ENCODE measurements at regions not wholly inside any gene's neighbourhood (a gene's known extent, or its start where the extent isn't known, plus 50 kb on each side); places are given as distances from the start of the nearest gene placed in this dataset.
"Not testable (repeated sequence)": the region's sequence is repeated elsewhere in the genome, so short reads cannot be mapped to it uniquely, and the experiment has no call there.

GRCh38 chr16:60558936-60559335 is 1477.3 kb downstream of the CDH8 start:
- DNase-seq (ENCODE audit: low read depth): no peak

GRCh38 chr16:60553090-60553757 is 1483.0 kb downstream of the CDH8 start:
- DNase-seq (ENCODE audit: low read depth): no peak

DNA sequence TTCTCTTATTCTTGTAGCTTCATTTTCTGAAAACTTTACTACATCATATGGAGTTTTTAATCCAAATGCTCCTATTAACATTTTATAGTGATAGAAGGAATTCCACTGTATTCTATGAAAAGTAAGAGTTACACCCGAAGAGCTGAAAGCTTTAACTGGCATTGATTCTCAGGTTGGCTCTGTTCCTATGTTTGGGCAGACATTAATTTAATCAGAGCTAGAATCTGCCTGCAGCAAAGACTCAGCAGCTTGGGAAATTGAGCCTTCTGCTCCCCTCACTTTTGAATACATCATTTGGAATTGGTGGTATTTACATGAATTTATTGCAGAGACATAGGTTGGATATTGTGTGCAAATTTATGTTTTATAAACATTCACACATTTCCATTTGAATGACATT is 1494.7 kb downstream of the CDH8 start:
- no peak for DNase-seq (ENCODE audit: low read depth)

GRCh38 chr16:60510941-60511340 is 1525.3 kb downstream of the CDH8 start:
- DNase-seq (ENCODE audit: low read depth): no peak

- no peak for DNase-seq (ENCODE audit: low read depth)
Measured at GRCh38 chr16:60510208-60510607, 1526.0 kb downstream of the CDH8 start.

- DNase-seq (ENCODE audit: low read depth): no peak
Measured at GRCh38 chr16:60491273-60491672, 1545.0 kb downstream of the CDH8 start.

DNA sequence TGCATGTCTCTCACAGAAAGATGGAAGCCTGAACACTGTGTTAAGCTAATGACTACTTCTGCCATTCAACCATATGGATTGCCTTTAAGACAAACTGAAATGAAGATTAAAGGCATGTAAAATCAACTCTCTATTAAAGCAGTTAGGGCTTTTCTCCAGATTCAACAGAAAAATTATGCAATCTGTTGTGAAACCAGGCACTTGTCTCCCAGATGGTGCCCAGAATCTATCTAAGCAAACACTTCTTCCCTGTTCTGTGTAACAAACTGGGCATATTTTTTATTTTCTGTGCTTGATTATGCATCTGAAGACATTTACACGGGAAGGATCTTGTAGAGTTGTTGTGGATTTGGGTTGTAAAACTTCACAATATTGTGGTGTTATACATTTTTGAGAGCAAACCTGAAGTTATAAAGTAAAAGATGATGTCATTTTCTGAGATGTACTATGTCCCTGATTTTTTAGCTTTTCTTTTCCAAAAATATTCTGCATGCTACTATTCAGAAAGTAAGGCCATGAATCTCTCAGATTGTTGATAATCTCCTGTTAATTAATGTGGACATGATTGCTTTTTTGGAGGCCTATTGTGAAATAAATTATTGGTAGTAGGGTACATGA is 1550.3 kb downstream of the CDH8 start:
- no peak for DNase-seq (ENCODE audit: low read depth)

DNA sequence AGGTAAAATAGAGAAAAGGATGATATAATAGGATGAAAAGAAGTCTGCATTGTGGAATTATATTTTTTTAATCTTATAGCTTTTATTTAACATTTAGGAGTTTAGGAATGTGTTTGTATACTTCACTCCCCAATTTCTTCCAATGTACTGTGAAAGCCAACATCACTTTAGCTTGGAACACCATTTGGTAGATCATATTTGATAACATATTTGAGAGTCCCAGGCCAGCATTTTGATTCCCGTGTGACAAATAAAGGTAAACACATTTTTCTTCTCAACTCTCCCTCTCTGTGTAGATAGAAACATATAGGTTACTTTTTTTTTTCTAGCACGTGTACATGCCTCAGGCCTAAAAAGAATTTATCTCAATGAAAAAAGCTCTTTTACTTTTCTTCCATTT is 1551.3 kb downstream of the CDH8 start:
- no peak for DNase-seq (ENCODE audit: low read depth)

GRCh38 chr16:60481591-60481990 is 1554.6 kb downstream of the CDH8 start:
- DNase-seq (ENCODE audit: low read depth): no peak

GRCh38 chr16:60478810-60479209 is 1557.4 kb downstream of the CDH8 start:
- DNase-seq (ENCODE audit: low read depth): no peak

- no peak for DNase-seq (ENCODE audit: low read depth)
Measured at GRCh38 chr16:60463986-60464385, 1572.3 kb downstream of the CDH8 start.

DNA sequence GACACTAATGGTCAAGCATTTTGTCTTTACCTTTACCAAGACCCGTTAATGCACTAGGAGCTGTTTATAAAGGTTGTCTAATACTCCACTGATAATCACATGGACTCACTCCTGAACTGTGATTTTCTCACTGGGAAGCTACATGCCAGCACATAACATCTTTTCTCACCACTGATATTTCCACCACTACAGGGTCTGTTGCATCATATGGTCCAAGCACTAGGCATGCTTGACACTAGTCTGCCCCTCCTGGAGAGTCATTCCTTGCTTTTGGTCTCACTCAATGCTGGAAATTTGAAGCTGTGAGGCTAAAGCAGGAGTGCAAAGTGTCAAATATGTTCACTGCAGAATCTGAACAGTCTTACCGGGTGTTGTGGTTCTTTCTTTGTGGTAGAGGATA is 1576.8 kb downstream of the CDH8 start:
- no peak for DNase-seq (ENCODE audit: low read depth)

- no peak for DNase-seq (ENCODE audit: low read depth)
Measured at GRCh38 chr16:60458255-60458654, 1578.0 kb downstream of the CDH8 start.

DNA sequence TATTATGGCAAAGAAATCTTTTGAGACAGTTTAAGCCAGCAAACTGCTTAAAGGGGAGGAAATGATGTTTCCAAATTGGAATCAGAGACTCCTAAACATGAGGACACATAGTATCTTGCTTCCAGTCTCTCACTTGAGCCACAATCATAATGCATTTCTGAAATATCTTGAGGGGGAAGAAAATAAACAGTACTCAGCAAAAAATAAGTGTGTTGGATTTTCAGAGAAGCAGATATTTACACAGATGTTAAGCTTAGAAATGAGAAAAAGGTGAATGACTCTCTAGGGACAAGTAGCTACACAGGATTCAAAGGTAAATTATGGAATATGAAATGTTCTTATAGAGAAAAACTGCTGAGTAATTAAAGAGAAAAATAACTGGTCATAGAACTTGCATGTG is 1583.6 kb downstream of the CDH8 start:
- DNase-seq (ENCODE audit: low read depth): no peak

- no peak for DNase-seq (ENCODE audit: low read depth)
Measured at GRCh38 chr16:60438894-60439293, 1597.3 kb downstream of the CDH8 start.

DNA sequence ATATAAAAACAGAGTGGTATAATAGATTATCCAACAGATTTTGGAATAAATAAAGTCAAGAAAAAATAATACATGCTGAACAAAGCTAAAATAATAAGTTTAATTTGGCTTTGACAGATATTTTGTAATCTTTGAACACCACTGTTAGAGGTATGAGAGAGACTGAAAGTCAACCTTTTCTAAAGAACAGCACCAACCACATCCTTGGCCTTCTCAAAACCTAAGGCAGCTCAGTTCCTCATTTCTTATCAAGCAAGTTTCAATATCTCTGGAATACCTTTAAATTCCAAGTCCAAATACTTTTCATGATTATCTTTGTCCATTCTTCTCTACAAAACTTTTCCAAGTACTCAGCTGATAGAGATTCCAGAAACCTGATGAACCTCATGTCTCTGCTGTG is 1603.8 kb downstream of the CDH8 start:
- DNase-seq (ENCODE audit: low read depth): no peak

DNA sequence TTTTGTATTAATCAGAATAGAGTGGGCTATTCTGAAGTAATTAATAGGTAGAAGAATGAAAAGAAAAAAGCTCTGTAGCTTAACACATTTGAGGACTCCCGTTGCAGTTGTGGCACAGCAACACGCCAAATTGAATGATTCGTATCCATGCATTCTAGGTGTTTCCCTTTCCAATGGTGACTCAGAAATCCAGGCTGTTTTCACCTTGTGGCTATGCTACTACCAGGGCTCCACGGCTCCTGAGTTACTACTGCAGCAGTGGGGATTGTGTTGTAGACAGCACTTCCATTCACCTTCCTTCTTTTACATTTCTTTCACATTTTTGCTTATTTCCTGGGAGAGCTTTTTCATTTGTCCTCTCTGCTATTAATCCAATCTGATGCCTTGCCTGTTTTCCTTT is 1616.4 kb downstream of the CDH8 start:
- no peak for DNase-seq (ENCODE audit: low read depth)

GRCh38 chr16:60414613-60415012 is 1621.6 kb downstream of the CDH8 start:
- DNase-seq (ENCODE audit: low read depth): no peak

GRCh38 chr16:60413969-60414368 is 1622.3 kb downstream of the CDH8 start:
- DNase-seq (ENCODE audit: low read depth): no peak

DNA sequence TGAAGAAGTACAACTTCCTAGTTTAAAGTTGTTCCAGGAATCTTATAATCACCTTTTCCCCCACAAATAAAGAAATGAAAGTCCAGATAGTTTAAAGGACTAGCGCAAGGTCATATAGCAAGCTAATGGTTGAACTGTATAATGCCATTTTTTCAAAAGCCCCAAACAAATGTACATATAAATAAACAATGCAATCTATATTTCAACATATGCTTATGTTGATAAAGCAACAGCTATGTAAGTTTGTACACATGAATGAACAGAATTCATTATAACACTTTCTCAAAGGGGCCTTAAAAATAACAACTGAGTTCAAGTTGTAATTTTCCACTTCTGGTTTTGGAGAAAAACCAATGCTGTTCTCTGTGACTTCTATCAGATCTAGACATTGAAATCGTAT is 1628.6 kb downstream of the CDH8 start:
- no peak for DNase-seq (ENCODE audit: low read depth)

- no peak for DNase-seq (ENCODE audit: low read depth)
Measured at GRCh38 chr16:60407034-60407433, 1629.2 kb downstream of the CDH8 start.

DNA sequence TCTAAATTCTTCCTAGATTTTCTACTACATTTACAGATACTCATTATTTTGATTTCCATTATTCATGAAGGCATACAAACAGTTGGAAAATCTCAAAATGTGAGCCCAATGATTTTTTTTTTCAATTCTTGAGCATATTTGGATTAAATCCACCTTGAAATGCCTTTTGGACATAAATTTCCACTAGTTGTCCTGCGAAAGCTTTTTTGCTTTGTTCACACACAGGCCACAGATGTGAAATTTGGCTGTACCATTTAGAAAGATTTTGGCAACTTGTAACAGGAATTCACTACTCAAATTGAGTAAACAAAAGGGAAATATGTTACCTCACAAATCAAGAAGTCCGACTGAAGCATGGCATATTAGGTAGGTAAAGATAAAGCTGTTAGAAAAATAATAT is 1631.0 kb downstream of the CDH8 start:
- DNase-seq (ENCODE audit: low read depth): no peak

DNA sequence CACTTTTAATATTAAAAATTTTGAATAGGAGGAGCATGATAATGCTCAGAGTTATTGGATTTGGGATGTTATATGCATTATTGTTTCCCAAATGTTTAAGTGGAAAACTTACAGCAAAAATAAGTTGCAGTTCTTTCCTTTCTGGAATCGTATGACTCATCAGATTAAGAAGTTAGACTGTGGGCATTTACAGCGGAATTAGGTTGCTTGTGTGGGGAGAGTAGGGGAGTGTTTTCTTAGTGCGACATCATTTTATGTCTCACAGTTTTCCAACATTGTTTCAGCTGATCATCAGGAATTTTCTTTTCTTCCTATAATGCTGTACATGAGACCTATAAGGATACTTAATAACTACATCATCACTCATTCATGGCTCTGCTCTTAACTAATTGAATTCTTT is 1631.8 kb downstream of the CDH8 start:
- DNase-seq (ENCODE audit: low read depth): no peak

DNA sequence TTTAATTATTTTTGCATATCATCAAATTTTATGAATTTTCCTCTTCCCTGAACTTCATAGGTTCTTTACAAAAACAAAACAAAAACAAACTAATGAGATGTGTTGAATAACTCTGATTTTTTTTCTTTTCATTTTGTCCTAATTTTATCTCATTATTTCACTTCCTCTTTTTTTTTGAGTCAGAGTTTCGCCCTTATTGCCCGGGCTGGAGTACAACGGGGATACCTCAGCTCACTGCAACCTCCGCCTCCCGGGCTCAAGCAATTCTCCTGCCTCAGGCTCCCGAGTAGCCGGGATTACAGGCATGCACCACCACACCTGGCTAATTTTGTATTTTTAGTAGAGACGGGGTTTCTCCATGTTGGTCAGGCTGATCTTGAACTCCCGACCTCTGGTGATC is 1633.3 kb downstream of the CDH8 start:
- not testable (repeated sequence) for DNase-seq (ENCODE audit: low read depth)
